T follicular helper cell (primary cell): ENCODE measurements at regions not wholly inside any gene's neighbourhood (a gene's known extent, or its start where the extent isn't known, plus 50 kb on each side); places are given as distances from the start of the nearest gene placed in this dataset.

ENCODE experiments used
- DNase-seq: peaks from one replicate; pipeline ENCODE4 v3.0.0-alpha.2; 2020; ENCODE audit warnings: low read depth

DNA sequence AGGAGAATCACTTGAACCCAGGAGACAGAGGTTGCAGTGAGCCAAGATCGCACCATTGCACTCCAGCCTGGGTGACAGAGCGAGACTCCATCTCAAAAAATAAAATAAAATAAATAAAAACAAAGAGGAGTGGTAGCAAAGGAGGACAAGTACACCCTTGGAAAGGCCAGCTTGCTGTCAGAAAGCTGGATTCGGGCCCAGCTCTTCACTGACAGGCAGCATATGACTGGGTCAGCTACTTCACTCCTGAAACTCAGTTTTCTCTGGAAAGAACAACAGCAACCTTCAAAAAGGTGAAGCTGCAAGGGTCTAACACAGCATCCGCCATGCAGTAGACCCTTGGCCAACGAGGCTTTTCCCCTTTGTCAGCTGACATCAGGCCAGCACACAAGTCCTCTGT lies 156.0 kb upstream of the TIAM1 start:
- DNase-seq: no peak

DNA sequence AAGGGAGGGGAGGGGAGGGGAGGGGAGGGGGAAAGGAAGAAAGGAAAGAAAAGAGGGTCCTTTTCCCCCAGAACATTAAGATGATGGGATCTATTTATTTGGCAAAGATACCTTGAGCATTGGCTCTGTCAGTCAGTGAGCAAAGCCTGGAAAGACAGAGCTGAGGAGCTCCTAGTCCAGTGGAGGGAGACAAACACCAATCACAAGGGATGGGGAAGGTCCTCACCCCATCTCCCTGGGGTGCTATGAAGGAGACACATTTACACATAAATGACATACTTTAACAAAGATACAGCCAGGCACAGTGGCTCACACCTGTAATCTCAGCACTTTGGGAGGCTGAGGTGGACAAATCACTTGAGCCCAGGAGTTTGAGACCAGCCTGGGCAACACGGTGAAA lies 154.9 kb upstream of the TIAM1 start:
- no peak for DNase-seq

DNA sequence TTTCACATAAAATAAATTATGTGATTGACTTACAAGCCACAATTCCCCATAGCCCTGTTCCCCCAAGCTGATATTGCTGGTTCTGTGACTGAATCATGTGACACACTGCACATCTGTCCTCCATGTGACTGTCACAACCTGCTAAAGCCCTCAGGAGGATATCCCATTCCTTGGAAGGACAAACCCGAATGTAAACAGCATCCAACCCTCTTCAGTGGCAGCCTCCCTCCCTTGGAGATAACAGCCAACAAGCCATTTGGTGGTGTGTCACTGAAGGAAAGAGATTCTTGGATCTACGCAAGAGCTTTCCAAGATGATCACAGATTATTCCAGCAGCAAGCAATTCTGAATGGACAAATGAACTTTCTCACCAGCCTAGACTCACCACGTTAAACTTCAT lies 153.9 kb upstream of the TIAM1 start:
- no peak for DNase-seq

DNA sequence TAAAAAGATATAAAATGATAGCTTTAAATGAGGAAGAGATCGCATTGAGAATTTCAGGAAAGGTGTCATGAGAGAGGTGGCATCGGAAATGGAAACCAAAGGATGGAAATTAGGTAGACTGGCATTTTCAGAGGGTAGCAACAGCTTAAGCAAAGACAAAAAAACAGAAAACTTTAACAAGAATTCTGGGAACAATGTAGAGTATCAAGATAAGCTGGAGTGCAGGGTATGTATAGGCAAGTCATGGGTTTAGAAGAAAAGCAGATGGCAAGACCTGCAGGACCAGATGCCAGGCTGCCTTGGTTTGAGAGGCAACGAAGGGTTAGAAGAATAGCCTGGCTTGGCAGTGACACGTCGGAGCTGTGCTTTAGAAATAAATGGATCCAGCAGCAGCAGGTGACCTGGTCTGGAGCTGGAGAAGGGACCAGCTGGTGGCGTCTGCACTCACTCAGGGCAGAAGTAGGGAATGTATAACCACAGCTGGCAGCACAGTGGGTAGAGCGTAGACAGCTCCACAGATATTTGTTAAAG lies 149.4 kb upstream of the TIAM1 start:
- DNase-seq: no peak

DNA sequence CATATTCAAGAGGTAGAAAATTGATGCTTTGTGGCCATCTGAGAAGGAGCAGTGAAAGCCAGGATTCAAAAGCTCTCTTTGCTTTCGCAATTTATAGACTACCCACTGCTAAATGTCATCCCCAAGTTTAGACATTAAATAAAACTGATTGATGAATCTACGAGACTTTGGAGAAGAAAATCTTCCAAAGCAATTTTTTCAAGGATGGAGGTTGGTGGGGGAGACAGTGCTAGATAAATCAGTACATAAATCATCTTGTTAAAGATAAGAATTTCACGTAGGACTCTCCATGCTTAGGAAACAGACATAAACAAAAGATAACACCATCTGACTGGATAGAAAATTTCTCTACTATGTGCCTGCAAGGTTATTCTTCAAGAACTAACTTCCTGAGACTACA lies 147.6 kb upstream of the TIAM1 start:
- no peak for DNase-seq

DNA sequence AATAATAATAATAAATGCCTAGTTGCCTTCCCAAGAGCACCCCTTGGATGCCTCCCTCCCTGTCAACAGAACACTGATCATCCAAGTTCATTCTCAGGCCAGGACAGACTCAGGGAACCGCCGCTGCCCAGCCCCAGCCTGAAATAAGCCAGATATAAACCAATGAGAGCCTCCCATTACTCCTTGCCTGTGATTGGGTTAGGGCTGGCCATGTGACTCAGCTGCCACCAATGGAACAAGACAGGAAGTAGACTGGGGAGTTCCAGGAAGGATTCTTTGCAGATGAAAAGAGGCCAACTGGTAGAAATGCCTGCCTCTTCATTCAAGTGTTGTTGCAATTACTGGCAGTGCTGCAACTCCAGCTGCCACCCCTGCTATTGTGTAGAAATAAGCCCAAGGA lies 146.4 kb upstream of the TIAM1 start:
- no peak for DNase-seq

DNA sequence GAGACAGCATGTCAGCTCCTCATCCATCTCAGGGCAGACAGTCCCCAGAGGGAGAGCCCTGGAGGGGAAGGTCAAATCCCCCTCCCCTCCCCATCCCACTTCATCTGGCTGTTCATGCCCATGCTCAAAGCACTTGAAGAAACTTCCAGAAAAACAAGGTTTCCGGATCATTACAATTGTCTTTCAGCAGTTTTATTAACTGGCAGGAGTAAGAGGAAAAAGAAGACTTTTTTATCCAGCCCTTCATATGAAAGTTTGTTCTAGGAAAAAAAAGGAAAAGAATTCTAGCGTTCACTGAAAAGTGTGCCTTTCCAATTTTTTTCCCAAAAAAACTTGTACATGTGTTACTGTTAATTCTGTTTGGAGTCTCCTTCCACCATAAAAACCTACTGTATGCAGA lies 145.7 kb upstream of the TIAM1 start:
- no peak for DNase-seq

DNA sequence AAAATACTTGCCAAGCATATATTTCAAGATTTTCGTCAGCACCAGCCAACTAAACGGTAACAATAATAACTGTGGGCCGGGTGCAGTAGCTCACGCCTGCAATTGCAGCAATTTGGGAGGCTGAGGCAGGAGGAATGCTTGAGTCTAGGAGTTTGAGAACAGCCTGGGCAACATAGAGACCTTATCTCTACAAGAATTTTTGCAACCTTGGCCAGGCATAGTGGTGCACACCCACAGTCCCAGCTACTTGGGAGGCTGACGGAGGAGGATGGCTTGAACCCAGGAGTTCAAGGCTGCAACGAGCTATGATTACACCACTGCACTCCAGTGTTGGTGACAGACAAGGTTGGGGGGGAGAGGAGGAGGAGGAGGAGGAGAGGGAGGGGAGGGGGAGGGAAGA lies 145.0 kb upstream of the TIAM1 start:
- DNase-seq: no peak

DNA sequence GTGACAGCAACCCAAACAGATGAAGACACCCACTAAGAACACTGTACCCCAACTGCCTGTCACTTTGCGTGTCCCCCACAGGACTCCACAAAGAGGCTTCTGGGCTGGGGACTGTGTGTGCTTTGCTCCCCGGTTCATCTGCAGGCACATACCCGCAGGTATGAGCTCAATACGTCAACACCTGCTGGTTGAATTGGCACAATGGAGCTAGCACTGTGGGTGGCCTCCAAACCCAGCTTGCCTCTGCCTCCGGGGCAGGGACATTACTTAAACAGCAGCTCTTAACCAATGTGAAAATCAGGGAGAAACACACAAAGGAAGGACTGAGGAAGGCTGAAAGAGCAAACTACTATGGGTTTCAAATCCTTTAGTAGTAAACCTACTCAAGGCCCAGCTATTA lies 140.2 kb upstream of the TIAM1 start:
- DNase-seq: no peak

DNA sequence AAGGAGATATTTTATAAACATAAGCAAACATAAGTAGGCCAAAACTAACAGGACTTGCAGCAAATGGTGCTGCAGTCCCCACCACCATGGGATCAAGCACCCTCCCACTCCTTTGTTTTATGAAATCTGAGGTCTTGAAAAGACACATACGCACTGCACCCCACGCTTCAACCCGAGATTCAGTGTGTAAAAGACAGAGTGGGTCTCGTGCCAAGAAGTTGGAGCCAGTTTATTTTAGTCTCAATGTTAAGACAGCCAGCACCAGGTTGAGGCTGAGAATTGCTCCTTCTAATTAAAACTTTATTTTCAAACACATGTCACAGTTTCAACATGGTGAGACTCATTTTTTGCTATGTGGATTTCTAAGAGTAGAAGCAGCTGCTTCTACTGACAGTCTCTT lies 139.1 kb upstream of the TIAM1 start:
- no peak for DNase-seq

DNA sequence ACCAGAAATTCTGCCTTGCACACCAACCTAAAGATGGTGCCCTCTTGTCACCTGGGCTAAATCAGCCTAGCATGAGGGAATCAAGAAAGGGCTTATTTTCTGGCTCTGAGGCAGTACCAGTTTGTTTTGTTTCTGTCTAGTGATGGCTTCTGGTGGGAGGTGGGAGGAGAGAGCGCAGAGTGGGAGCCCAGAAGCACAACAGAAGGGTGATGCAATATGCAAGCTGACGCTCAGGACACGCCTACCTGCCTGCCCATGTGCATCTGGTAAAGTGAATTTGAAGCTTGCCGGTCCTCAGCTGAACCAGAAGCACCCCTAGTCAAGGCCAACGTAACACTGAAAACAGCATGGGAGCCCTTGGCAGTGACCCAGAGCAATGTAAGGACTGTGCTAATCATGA lies 138.4 kb upstream of the TIAM1 start:
- no peak for DNase-seq

DNA sequence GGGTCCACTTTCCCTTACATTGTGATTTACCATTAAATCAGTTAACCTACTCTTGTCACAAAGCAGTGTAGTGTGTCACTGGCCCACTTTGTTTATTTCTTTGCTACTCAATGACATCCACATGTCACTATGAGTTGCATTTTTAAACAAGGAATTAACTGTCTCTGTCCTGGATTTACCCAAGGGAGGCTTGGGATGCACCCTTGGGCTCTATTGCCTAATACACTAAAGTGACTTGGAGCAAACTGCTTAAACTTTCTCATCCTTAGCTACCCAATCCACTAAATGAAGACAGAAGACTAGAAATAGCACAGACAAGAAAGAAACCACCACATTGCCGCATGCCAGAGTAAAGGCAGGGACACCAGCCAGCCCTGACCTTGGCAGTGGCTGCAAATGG lies 136.2 kb upstream of the TIAM1 start:
- DNase-seq: no peak

DNA sequence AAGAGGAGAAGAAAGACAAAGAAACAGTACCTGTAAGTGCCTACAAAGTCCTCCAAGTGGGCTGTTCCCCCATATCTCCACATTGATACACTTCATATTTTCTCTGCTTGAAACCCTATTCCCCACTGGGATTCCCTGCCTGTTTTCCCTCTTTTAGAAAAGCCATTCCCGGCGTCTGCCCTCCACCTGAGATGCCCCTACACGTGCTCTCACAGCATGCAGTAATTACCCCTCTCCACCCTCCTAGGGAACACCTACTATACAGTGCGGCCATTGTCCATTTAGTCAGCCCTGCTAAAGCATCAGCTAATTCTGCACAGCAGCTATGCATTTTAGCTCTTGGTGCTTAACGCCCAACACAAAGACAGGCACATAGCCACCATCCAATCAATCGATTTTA lies 135.7 kb upstream of the TIAM1 start:
- no peak for DNase-seq

DNA sequence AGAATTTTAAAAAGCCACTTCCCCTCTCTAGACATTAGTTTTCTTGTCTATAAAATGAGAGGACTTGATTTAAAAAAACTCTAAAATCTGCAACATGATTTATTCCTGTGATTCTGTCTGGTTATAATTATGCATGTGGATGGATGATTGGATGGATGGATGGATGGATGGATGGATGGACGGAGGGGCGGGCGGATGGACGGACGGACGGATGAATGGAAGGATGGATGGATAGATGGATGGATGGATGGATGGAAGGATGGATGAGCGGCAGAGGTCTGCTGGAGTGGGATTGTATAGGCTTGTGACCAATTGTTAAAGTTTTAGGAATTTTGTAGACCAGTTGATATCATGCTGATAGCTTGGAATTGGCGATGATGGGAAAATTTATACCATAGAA lies 135.2 kb upstream of the TIAM1 start:
- DNase-seq: no peak

DNA sequence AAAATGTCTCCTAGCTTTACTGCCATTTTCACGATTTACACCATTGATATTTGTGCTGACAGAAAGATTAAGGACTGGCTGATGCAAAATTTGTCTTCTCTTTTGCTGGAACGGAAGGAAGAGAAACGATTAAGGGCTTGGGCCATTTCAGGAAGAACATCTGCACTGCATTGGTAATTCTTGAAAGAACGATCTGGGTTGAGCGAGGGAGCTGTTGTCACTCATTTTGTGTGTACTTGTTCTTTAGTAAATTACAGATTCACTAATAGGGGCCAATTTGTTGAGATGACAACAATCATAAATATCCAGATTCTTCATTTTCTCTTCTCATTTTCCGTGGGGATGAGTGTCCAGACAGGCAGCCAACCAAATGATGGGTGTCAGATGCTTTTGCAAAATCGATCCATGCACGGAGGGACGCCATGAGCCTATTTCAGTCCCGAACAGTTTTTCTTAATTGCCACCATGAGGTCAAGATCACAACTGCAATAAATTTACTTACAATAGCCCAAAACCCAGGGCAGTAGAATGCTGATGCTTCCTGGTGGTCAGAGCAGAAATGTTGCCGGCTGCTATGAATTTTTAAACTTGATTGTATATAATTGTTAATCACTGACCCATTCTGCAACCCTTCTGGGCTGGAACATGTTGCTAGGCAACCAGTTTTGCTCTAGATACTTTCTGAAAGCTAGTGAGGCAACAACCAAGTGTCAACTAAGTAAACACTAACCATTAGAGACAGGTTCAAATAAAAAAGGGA lies 132.4 kb upstream of the TIAM1 start:
- no peak for DNase-seq

DNA sequence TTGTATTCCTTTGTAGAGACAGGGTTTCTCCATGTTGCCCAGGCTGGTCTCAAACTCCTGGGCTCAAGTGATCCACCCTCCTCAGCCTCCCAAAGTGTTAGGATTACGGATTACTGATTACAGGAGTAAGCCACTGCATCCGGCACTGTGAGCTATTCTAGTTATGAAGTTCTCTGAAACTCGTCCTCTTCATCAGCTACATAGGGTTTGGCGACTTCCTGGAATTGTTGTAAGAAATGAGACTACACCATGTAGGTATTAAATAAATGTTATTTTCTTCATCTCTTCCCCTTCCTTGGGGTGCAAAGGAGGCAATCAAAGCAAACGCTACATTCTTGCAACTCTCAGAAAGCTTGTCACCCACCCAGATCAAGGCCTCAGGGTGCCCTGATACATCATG lies 131.2 kb upstream of the TIAM1 start:
- DNase-seq: no peak

DNA sequence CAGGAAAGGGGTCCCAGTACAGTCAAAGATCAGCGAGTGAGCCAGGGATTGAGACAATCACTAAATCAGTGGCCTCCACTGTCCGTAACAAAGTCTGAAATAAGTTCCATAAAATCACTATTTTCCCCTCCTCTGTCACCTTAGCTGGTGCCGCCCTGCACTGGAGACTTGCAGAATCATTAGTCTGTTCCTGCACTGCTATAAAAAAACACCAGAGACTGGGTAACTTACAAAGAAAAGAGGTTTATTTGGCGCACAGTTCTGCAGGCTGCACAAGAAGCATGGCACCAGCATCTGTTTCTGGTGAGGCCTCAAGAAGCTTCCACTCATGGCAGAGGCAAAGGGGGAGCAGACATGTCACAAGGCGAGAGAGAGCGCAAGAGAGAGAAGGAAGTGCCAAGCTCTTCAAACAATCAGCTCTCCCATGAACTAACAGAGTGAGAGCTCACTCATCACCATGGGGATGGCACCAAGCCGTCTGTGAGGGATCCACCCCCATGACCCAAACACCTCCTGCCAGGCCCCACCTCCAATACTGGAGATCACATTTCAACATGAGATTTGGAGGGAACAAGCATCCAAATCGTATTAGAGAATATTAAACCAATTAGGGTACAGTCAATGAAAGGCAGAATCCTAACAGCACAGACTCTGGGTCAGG lies 129.8 kb upstream of the TIAM1 start:
- no peak for DNase-seq

DNA sequence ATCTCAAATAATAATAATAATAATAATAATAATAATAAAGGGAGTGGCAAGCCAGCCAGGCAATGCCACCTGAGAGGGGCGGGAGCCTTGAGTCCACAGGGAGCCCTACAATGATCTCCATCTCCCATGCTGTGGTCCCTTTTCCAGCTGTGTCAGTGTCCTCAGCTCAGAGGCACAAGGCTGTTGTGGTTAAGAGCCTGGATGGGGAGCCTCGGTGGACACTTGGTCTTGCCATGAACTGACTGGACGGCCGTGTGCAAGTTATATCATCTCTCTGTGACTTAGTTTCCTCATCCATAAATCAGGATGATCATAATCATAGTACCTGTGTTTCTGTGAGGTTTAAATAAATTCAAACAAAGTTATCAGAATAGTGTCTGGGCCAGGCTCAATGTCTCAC lies 127.8 kb upstream of the TIAM1 start:
- DNase-seq: no peak

DNA sequence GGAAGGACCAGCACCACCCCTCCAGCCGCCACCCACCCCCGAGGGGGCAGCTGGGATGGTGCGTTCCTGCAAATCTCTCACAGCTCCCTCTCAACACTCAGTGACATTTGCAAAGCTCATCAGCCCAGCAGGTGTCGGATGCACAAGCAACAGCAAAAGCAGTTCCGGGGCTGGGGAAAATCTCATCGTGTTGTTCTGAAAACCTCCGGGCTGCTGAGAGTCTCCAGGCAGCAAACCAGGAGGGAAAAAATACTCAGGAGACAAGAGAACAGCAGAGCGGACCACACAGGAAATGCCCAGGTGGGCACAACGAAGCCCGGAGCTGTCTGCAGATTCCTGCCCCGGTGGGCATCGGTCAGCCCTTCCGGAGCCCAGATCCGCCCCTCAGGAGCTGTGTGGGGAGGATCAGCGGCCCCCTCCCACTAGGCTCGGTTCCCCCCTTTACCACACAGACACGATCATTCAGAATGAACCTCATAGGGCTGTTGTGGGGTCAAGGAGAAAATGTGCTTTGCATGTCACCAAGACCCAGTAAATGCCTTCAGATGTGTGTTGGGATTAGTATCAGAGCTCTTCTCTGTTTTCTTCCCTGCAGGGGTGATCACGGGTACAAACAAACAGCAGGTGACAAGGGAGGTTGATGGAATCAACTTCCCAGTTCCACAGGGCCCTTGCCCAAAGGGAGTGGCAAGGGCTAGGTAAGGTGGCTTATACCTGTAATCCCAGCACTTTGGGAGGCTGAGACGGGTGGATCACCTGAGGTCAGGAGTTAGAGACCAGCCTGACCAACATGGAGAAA lies 127.0 kb upstream of the TIAM1 start:
- no peak for DNase-seq

DNA sequence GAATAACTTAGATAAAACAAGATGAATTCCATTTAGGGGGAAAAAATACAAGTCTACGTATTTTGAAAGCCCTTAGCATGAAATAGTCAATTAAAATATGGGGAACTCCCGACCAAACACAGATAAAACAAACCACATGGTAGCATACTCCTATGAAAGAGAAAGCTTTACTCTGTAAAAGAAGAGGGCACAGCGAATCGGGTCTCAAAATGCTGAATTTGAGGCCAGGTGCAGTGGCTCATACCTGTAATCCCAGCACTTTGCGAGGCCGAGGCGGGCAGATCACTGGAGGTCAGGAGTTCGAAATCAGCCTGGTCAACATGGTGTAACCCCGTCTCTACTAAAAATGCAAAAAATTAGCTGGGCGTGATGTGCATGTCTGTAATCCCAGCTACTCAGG lies 116.9 kb upstream of the TIAM1 start:
- DNase-seq: no peak

DNA sequence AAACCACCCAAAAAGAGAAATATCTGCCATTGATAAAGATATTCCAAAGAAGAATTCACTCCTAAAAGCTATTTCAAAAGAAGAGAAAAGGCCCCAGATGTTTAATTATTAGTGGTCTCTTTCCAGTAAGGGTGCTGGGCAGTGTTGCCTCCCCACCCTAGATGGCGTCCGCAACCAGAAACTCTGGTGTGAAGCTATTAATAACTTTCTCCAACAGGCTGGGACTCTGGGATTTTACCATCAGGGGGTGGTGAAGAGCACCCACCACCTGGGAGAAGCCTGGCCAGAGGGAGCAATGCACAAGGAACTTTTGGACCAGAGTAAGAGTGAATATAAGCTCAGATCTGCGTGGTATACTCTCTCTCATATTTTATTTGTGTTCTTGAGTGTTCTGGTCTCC lies 115.4 kb upstream of the TIAM1 start:
- DNase-seq: no peak

DNA sequence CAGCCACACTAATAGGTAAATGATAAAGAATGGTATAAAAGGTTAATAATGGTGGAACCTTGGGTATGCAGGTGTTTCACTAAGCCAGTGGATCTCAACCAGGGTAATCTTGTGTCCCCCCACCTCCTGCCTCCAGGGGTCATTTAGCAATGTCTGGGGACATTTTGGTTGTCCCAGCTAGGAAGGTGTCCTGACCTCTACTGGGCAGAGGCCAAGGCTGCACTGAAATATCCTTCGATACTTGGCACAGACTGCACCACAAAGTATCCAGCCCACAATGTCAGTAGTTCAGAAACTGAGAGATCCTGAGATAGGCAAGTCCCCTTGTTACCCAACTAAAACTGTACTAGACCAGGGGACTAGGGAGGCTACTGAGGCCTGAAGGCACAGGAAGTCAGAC lies 113.6 kb upstream of the TIAM1 start:
- DNase-seq: no peak

DNA sequence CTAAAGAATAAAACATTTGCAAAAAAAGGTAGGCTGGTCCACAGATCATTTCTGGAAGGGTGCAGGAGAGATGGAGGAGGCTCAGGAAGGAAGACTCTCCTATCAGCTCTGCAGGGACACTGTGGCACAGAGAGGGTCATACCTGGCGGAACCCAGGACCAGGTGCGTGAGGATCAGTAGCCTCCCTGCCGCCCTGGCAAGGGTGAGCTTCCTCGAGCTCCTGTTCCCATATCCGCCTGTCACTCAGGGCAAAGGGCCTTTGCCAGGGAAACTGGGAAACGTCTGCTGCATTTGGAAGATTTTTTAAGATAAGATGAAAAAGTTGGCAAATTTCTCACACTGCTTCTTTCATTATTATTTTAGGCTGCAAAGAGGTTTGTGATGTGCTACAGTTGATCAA lies 112.1 kb upstream of the TIAM1 start:
- DNase-seq: no peak
